SW 1271 (cell line): ENCODE measurements at regions not wholly inside any gene's neighbourhood (a gene's known extent, or its start where the extent isn't known, plus 50 kb on each side); places are given as distances from the start of the nearest gene placed in this dataset.
A peak's percentile ranks its signal among the peaks of the same experiment; 100 is the strongest.

Experiments used
- DNase-seq, 2 experiments: peaks; one replicate each; lab custom pipeline; 2025; lab: John Stamatoyannopoulos, UW

DNA sequence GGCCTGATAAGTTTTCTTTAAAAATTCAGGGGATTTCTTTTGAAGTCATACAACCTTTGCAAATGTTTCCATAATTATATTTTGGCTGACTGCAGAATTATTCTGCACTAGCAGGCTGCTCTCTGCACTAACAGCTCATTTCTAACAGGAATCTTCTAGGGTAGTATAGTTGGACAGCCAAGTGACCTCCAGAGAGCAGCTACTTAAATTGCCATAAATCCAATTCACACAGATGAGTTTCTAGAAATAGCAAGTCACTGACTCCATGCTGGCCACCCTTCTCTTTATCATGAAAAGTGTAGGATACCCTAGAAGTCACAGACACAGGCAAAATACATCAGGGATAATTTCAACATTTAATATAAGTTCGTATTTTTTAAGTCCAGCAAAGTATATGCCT is 110.9 kb upstream of the TARS1 start:
- no peak for DNase-seq

DNA sequence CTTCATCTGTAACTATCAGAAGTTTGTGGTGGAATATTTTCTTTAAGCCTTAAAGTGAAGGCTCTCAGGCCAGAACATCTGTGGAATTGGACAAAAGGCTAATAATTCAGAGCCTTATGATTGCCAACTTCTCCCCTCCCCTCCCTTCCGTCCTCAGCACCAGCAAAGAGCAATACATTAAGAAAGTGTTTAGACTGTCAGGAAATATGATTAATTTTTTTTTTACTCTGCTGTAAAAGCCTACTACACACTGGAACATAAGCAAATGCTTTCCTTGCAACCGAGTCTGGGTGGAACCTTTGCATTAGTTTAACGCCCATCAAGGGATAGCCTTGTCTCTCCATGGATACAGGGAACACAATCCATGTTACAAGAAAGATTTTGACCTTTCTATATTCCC is 110.3 kb upstream of the TARS1 start:
- DNase-seq = no peak

GRCh38 chr5:33330992-33331391 is 109.8 kb upstream of the TARS1 start:
- no peak for DNase-seq

GRCh38 chr5:33332804-33333203 is 108.0 kb upstream of the TARS1 start:
- no peak for DNase-seq

GRCh38 chr5:33334829-33335228 is 105.9 kb upstream of the TARS1 start:
- no peak for DNase-seq

DNA sequence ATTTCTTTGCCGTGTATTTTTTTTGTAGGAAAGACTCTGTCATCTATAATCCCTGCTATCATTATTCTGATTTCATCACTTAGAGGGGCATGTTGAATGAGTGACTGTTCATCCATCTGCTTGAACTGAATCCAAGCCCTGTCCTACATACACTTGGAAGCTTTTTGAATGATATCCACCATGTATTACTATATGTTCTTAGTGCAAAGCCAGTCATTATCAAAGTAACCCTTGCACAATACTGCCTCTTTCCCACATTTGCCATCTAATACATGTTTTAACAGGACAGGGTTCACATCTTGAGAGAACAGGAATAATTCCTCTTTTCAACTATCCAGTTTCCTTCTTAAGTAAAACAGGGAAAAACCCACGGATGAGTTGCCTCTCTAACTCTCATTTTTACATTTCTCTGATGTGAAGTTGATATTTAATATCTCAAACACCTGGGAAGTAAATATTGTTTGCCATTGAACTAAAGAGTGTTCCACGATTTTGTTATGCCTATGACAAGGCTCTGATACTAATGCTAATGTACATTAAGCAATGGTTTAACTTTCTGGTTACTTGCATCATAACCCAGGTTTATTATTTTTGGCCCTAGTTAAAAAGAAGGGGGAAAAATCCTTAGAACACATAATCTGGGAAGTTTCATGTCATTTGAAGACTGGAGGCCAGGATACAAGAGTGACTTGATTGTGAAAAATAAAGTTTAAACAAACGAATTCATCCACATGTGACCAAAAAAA is 103.7 kb upstream of the TARS1 start:
- no peak for DNase-seq

DNA sequence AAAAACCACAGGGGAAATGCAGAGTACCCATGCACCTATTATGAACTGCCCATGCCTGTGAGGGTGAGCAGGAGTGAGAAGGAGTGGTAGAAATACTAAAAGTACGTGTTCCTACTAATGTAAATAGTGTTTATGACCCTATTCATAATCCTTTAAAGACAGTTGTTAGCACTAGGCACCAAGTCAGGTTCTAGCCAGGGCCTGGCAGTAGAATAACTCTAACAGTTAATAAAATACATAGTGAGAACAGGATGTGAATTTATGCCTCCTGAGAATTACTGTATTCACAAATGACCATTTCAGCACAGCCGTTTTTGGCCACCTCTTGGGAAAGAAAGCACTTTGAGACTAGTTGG is 103.2 kb upstream of the TARS1 start:
- no peak for DNase-seq

DNA sequence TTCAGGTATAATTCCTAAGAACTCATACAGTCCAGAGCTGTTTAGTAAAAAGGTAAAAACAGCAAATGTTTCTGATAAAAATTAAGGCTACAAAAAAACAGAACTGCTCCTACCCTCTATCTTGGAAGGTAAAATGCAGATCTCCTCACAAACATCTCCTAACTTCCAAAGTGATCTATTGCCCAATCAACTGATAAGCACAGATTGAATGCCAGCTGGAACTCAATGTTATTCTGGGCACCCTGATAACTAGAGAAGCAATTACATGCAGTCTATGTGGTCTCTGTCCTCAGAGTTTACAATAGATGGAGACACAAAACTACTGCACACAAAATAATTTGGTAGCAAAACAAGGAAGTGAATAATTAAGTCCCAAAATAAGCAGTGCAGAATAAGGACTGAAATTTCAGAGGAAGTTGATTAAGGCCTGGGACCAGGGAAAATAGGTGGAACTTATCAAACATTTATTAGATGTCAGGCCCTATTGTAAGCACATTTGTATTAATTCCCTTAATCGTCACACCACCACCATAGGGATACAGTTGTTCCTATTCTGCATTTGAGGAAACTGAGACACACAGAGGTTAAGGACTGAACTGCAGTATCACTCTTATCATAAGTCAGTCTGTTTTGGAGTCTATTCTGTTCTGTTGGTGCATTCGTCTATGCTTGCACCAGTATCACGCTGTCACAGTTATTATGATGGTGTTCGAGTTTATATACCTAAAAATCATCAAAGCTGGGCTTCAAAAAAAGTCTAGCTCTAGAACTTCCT is 102.2 kb upstream of the TARS1 start:
- no peak for DNase-seq

DNA sequence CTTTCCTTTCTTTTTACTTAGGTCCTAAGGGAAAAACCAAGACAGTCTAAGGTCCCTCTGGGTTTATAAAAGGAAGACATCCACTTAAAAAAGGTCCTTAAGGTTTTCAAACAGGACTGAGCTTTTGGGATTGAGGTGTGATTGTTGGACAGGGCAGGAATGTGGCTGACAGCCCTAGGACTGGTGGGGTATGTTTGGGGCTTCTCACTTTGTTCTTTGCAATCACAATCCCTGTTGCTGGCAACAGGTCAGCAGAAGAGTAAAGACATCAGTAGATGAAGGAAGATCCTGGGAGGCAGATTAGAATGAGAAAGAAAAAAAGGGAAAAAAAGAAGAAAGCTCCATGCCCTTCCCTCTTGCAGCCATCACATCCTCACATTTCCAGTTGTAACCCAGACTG is 101.4 kb upstream of the TARS1 start:
- no peak for DNase-seq

DNA sequence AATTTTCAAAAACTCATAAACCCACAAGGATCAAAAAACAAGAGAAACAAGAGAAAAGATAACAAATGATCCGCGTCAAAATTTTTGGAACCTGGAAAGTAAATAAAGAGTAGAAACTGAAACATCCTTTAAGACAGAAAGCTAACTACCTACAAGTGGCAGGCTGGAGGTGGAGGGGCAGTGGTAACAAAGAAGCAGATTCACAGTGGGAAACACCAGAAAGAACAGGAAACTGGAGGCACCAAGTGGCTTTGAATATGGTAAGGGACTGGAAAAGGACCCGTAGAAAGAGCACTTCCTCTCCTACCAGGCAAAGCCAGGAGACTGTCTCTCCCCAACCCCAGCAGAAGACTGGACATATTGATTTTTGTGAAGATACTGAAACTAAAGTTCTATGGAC is 100.6 kb upstream of the TARS1 start:
- no peak for DNase-seq

- no peak for DNase-seq
Measured at GRCh38 chr5:33341351-33341750, 99.4 kb upstream of the TARS1 start.

GRCh38 chr5:33343676-33344327 is 97.0 kb upstream of the TARS1 start:
- peak; percentile 30 to 59 for DNase-seq

GRCh38 chr5:33346534-33346933 is 94.2 kb upstream of the TARS1 start:
- DNase-seq = no peak

GRCh38 chr5:33361781-33362180 is 79.0 kb upstream of the TARS1 start:
- DNase-seq = no peak

DNA sequence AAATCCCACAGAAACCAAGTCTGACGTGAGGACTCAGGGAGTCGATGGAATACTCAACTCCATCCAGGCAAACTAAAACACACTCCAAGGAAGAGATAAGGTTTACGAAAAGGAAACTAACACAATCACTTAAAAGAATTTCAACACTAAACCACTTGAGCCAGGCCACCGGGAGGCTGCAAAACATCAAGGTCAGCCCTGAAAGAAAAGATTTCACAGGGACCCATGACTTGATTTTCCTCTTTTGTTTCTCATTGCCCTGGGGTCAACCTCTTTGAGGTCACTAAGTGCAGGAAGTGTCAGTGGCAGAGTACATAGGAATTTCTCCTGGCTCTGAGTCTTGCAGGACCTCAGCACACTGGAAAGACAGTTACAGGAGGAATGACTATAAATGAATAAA is 77.8 kb upstream of the TARS1 start:
- DNase-seq = no peak

DNA sequence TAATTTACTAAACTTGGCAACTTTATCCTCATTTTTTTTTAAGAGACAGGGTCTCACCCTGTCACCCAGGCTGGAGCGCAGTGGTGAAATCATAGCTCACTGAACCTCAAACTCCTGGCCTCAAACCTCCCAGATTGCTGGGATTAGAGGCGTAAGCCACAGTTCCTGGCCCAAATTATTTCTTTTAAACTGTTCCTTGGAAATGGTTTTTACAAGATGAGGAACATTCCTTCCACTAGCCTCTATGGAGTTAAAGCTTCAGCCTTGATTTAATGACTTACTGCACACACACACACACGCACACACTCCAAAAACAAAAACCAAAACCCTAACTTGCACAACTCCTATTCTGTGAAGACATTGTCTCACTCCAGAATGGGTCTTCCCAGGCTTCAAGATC is 77.2 kb upstream of the TARS1 start:
- DNase-seq = no peak

DNA sequence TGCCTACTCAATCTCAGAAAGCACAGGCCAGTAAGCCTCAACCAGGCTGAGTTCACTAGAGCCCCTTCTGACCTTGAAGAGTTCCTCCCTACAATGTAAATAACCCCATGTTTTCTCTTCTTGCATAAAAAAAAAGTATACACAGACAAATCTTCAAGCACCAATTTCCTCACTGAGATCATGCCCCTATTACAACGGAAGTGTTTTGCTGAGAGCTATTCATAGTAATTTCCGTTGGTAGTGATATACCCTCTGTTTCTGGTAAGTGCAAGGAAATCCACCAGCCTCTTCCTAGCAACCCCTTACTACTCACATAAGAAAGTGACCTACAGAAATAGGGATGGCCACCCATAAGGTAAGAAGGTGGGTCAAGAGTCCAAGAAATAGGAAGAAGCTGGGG is 76.4 kb upstream of the TARS1 start:
- no peak for DNase-seq

DNA sequence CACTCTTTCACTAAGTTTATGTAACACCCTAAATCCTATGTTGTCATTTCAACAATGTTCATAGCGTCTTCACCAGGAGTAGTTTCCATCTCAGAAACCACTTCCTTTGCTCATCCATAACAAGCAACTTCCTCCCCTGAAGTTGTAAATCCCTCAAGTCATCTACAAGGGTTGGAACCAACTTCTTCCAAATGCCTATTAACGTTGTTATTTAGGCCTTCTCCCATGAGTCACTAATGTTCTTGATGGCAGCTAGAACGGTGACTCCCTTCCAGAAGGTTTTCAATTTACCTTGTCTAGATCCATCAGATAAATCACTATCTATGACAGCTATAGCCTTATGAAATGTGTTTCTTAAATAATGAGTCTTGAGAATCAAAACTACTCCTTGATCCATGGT is 73.3 kb upstream of the TARS1 start:
- no peak for DNase-seq

- DNase-seq = no peak
Measured at GRCh38 chr5:33369485-33370465, 71.0 kb upstream of the TARS1 start.

- no peak for DNase-seq
Measured at GRCh38 chr5:33370466-33370859, 70.3 kb upstream of the TARS1 start.

DNA sequence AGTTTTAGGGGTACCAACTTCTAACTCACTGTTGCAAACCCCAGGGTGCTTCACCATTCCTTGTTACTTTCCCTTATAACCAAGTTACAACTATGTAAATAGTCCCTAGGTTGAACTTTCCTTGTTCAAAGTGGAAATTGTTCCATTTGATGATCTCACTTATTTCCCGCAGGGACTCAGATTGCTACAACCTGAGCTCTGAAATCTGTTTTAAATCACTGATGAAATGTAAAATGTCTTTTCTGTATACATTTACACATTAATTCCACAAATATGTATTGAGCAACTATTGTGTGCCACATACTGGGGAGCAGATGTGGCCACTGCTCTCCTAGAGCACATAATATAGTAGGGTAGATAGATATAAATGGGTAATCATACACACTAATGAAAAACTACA is 69.1 kb upstream of the TARS1 start:
- DNase-seq = no peak
